DMS 273 treated with DMSO at 0.1 percent for 48 hours (cell line): ENCODE measurements at regions not wholly inside any gene's neighbourhood (a gene's known extent, or its start where the extent isn't known, plus 50 kb on each side); places are given as distances from the start of the nearest gene placed in this dataset.

Experiments used
- DNase-seq: peaks from one replicate; lab custom pipeline; 2025; lab: John Stamatoyannopoulos, UW

- DNase-seq: no peak
Measured at GRCh38 chr9:10674586-10674985, 61.8 kb upstream of the PTPRD start.

- no peak for DNase-seq
Measured at GRCh38 chr9:10678010-10678409, 65.2 kb upstream of the PTPRD start.

- DNase-seq: no peak
Measured at GRCh38 chr9:10678790-10679189, 66.0 kb upstream of the PTPRD start.

GRCh38 chr9:10686943-10687342, 74.1 kb upstream of the PTPRD start:
- no peak for DNase-seq

- DNase-seq: no peak
Measured at GRCh38 chr9:10690546-10690945, 77.7 kb upstream of the PTPRD start.

- DNase-seq: no peak
Measured at GRCh38 chr9:10697044-10697443, 84.2 kb upstream of the PTPRD start.

- DNase-seq: no peak
Measured at GRCh38 chr9:10700291-10700690, 87.5 kb upstream of the PTPRD start.

GRCh38 chr9:10700915-10701314, 88.1 kb upstream of the PTPRD start:
- DNase-seq: no peak

GRCh38 chr9:10701906-10702305, 89.1 kb upstream of the PTPRD start:
- no peak for DNase-seq

GRCh38 chr9:10703139-10703538, 90.3 kb upstream of the PTPRD start:
- no peak for DNase-seq

- DNase-seq: no peak
Measured at GRCh38 chr9:10704720-10705119, 91.9 kb upstream of the PTPRD start.

GRCh38 chr9:10705383-10705782, 92.6 kb upstream of the PTPRD start:
- no peak for DNase-seq

- DNase-seq: no peak
Measured at GRCh38 chr9:10706788-10707187, 94.0 kb upstream of the PTPRD start.

GRCh38 chr9:10721301-10721700, 108.5 kb upstream of the PTPRD start:
- DNase-seq: no peak

GRCh38 chr9:10729213-10729612, 116.4 kb upstream of the PTPRD start:
- no peak for DNase-seq

- no peak for DNase-seq
Measured at GRCh38 chr9:10744669-10745068, 131.9 kb upstream of the PTPRD start.

GRCh38 chr9:10753474-10753873, 140.7 kb upstream of the PTPRD start:
- DNase-seq: no peak

- no peak for DNase-seq
Measured at GRCh38 chr9:10764481-10764880, 151.7 kb upstream of the PTPRD start.

- peak; percentile 33 for DNase-seq
Measured at GRCh38 chr9:10773136-10773535, 160.3 kb upstream of the PTPRD start.

GRCh38 chr9:10774051-10774450, 161.2 kb upstream of the PTPRD start:
- peak; percentile 76 for DNase-seq

GRCh38 chr9:10785255-10785654, 172.5 kb upstream of the PTPRD start:
- no peak for DNase-seq

GRCh38 chr9:10793306-10793705, 180.5 kb upstream of the PTPRD start:
- DNase-seq: no peak

- DNase-seq: no peak
Measured at GRCh38 chr9:10804486-10804885, 191.7 kb upstream of the PTPRD start.

GRCh38 chr9:10806868-10807267, 194.1 kb upstream of the PTPRD start:
- no peak for DNase-seq

- DNase-seq: no peak
Measured at GRCh38 chr9:10818206-10818605, 205.4 kb upstream of the PTPRD start.
